AG09309 (cell line): ENCODE measurements at regions not wholly inside any gene's neighbourhood (a gene's known extent, or its start where the extent isn't known, plus 50 kb on each side); places are given as distances from the start of the nearest gene placed in this dataset.

ENCODE experiments used
- DNase-seq: peaks from one replicate; pipeline ENCODE4 v3.0.0-alpha.2; 2010; ENCODE audit warnings: low read depth
- H3K4me3 ChIP-seq: 2 replicates; pipeline ENCODE4 v1.5.1; 2011; ENCODE audit warnings: mild to moderate bottlenecking, low read depth, low read length, moderate library complexity; ENCODE audit not compliant: control insufficient read depth
- CTCF ChIP-seq: IDR thresholded peaks from 2 replicates; pipeline ENCODE4 v1.5.1; 2011; ENCODE audit warnings: mild to moderate bottlenecking, low read depth, low read length, inconsistent platforms; ENCODE audit not compliant: insufficient read depth, control insufficient read depth; ENCODE audit errors: missing control alignments

GRCh38 chr1:91073299-91073698, 51.5 kb upstream of the ZNF644 start:
- H3K4me3 ChIP-seq: no peak overlapping the region
- no peak for TF ChIP-seq CTCF
- no peak for DNase-seq

GRCh38 chr1:91071838-91072237, 50.0 kb upstream of the ZNF644 start:
- DNase-seq: no peak
- no peak overlapping the region for H3K4me3 ChIP-seq

More at GRCh38 chr1:91071838-91072237, 50.0 kb upstream of the ZNF644 start:
- no peak for TF ChIP-seq CTCF
